Spleen (tissue), 11 donors: ENCODE measurements at regions not wholly inside any gene's neighbourhood (a gene's known extent, or its start where the extent isn't known, plus 50 kb on each side); places are given as distances from the start of the nearest gene placed in this dataset.
A peak's percentile ranks its signal among the peaks of the same experiment; 100 is the strongest.

Experiments used
- DNase-seq: peaks from one replicate; pipeline ENCODE4 v3.0.0-alpha.2; 2020
- H3K27ac ChIP-seq, 8 donors: fragments of 200-600 bp; sonication (generic) in 7 of 8; 1 replicate in 4 of 8; 2 replicates in 4 of 8; pipeline versions ENCODE4 v1.5.0 to v1.8.0; 2016 to 2021; ENCODE audit warnings: inconsistent platforms in 4 of 8, mild to moderate bottlenecking in 4 of 8, moderate library complexity in 1 of 8
- H3K27me3 ChIP-seq, 7 donors: fragments of 200-600 bp; sonication (generic) in 6 of 7; replicated peaks in 1 of 7; 1 replicate in 4 of 7; 2 replicates in 3 of 7; pipeline versions ENCODE4 v1.5.0 to v1.8.0; 2016 to 2021; ENCODE audit warnings: inconsistent platforms in 3 of 7, mild to moderate bottlenecking in 1 of 7
- H3K36me3 ChIP-seq, 6 donors: fragments of 200-600 bp; sonication (generic) in 5 of 6; 1 replicate in 4 of 6; 2 replicates in 2 of 6; pipeline versions ENCODE4 v1.5.0 to v1.8.0; 2016 to 2021; ENCODE audit warnings: inconsistent platforms in 2 of 6
- H3K4me1 ChIP-seq, 6 donors: fragments of 200-600 bp; sonication (generic) in 5 of 6; 1 replicate in 3 of 6; 2 replicates in 3 of 6; pipeline versions ENCODE4 v1.5.0 to v1.8.0; 2016 to 2021; ENCODE audit warnings: inconsistent platforms in 3 of 6
- H3K4me3 ChIP-seq, 8 donors: fragments of 200-600 bp; sonication (generic) in 7 of 8; 1 replicate in 4 of 8; 2 replicates in 4 of 8; pipeline versions ENCODE4 v1.5.0 to v1.8.0; 2016 to 2021; ENCODE audit warnings: inconsistent platforms in 4 of 8, mild to moderate bottlenecking in 4 of 8, moderate library complexity in 2 of 8
- H3K9me3 ChIP-seq, 8 donors: fragments of 200-600 bp; sonication (generic) in 7 of 8; 1 replicate in 4 of 8; 2 replicates in 4 of 8; pipeline versions ENCODE4 v1.5.0 to v1.8.0; 2016 to 2021; ENCODE audit warnings: inconsistent platforms in 4 of 8
- CTCF ChIP-seq, 11 experiments: fragments of 200-600 bp in 7 of 11; fragments of 450-650 bp in 4 of 11; sonication (generic) in 4 of 11; IDR thresholded peaks in 8 of 11; conservative IDR thresholded peaks in 3 of 11; 1 replicate in 7 of 11; 2 replicates in 4 of 11; pipeline versions ENCODE4 v1.4.0 to v1.8.0; 2016 to 2021; ENCODE audit warnings: antibody characterized with exemption in 11 of 11, inconsistent platforms in 4 of 11, mild to moderate bottlenecking in 1 of 11
- POLR2A ChIP-seq, 3 donors: fragments of 450-650 bp; IDR thresholded peaks; one replicate each; pipeline ENCODE4 v1.5.1; 2017; ENCODE audit warnings: antibody characterized with exemption in 3 of 3, mild to moderate bottlenecking in 1 of 3
- POLR2AphosphoS5 ChIP-seq, 3 donors: sonication (generic); formaldehyde crosslinking; IDR thresholded peaks; one replicate each; pipeline ENCODE4 v1.5.1; 2017; ENCODE audit warnings: antibody characterized with exemption in 3 of 3
- WGBS, 5 donors: extraction: QIAGEN DNeasy Blood & Tissue Kit in 3 of 5; methylation state at CpG; one replicate each; pipeline versions ENCODE4 v1.1.5 to v1.1.7; 2013 to 2018; 5-methylcytosine and 5-hydroxymethylcytosine counted together
- intact Hi-C: fragments of 100-400 bp; cut with DNase I; formaldehyde crosslinking; loops from one replicate; pipeline ENCODE4 v1.15.0; 2023; ENCODE audit warnings: low total_unique reads
- donor health status: healthy with polysubstance abuse.
- donor health status: DM: no; HTN: no; CAD: no; lungs with moderate emphysema.
- donor health status: DM: no; HTN: no; CAD: no.
- donor health status: Bipolar disorder and iron deficiency.
- donor health status: healthy.
- donor health status: DM: no; HTN: no; CAD: no.
- donor health status: DM: yes; HTN: yes; CAD: no.

GRCh38 chr4:32147446-32148085 lies 1427.4 kb downstream of the PCDH7 start:
- no peaks in the 10 kb centered on the region for H3K4me1 ChIP-seq
- H3K27ac ChIP-seq = no peak overlapping the region
- intact Hi-C loops = no loop called here
- no peaks in the 10 kb centered on the region for H3K27me3 ChIP-seq
- 68 to 80% (median 76%) methylated on average over 5 of the region's 5 CpGs for WGBS, 5 donors
- DNase-seq = no peak
- H3K9me3 ChIP-seq = peaks cover 0 to 5% (median 2%) of the 10 kb centered on the region in 8 donors
- TF ChIP-seq CTCF (IDR thresholded peaks at IDR 0.05 in 8 of 11, conservative IDR thresholded peaks at IDR 0.05 in 3 of 11) = no peak
- no peak for TF ChIP-seq POLR2A (IDR thresholded peaks at IDR 0.05)
- no peak for TF ChIP-seq POLR2AphosphoS5 (IDR thresholded peaks at IDR 0.05)
- peak overlapping the region in 1 of 8 donors; percentile 7 for H3K4me3 ChIP-seq
- no peaks in the 10 kb centered on the region for H3K36me3 ChIP-seq

GRCh38 chr4:32148111-32148666 lies 1428.0 kb downstream of the PCDH7 start:
- 67 to 85% (median 69%) methylated on average over 2 of the region's 2 CpGs for WGBS, 5 donors

GRCh38 chr4:32158961-32159360 lies 1438.8 kb downstream of the PCDH7 start:
- no peaks in the 10 kb centered on the region for H3K27me3 ChIP-seq
- H3K4me1 ChIP-seq = no peaks in the 10 kb centered on the region
- DNase-seq = no peak
- TF ChIP-seq POLR2AphosphoS5 (IDR thresholded peaks at IDR 0.05) = no peak
- H3K9me3 ChIP-seq = no peaks in the 10 kb centered on the region
- H3K36me3 ChIP-seq = no peaks in the 10 kb centered on the region
- H3K4me3 ChIP-seq = no peak overlapping the region
- no peak overlapping the region for H3K27ac ChIP-seq
- intact Hi-C loops = no loop called here
- 51 to 77% (median 69%) methylated on average over 1 of the region's 1 CpG for WGBS, 5 donors

More at GRCh38 chr4:32148111-32148666, 1428.0 kb downstream of the PCDH7 start:
- TF ChIP-seq CTCF (IDR thresholded peaks at IDR 0.05 in 8 of 11, conservative IDR thresholded peaks at IDR 0.05 in 3 of 11) (no peak), POLR2AphosphoS5 (IDR thresholded peaks at IDR 0.05) (no peak), POLR2A (IDR thresholded peaks at IDR 0.05) (no peak)
- intact Hi-C loops = no loop called here
- Histone ChIP-seq H3K4me1 (no peaks in the 10 kb centered on the region), H3K27ac (no peak overlapping the region), H3K4me3 (no peak overlapping the region), H3K36me3 (no peaks in the 10 kb centered on the region), H3K9me3 (peaks cover 0 to 5% (median 0%) of the 10 kb centered on the region in 8 donors), H3K27me3 (no peaks in the 10 kb centered on the region)
- no peak for DNase-seq

GRCh38 chr4:32161392-32161791 lies 1441.2 kb downstream of the PCDH7 start:
- intact Hi-C loops = no loop called here
- H3K4me1 ChIP-seq = no peaks in the 10 kb centered on the region
- 48 to 68% (median 62%) methylated on average over 3 of the region's 3 CpGs for WGBS, 5 donors
- H3K4me3 ChIP-seq = no peak overlapping the region
- no peak for TF ChIP-seq POLR2A (IDR thresholded peaks at IDR 0.05)
- peaks cover 0 to 4% (median 0%) of the 10 kb centered on the region in 8 donors for H3K9me3 ChIP-seq
- no peaks in the 10 kb centered on the region for H3K27me3 ChIP-seq
- no peak overlapping the region for H3K27ac ChIP-seq
- DNase-seq = no peak
- no peaks in the 10 kb centered on the region for H3K36me3 ChIP-seq

- intact Hi-C loops = no loop called here
- 61 to 81% (median 71%) methylated on average over 3 of the region's 3 CpGs for WGBS, 5 donors
These were observed 1443.0 kb downstream of the PCDH7 start for GRCh38 chr4:32163125-32163524.

More at GRCh38 chr4:32163125-32163524, 1443.0 kb downstream of the PCDH7 start:
- Histone ChIP-seq H3K9me3 (peaks cover 0 to 4% (median 0%) of the 10 kb centered on the region in 8 donors), H3K4me1 (no peaks in the 10 kb centered on the region), H3K4me3 (no peak overlapping the region), H3K27me3 (no peaks in the 10 kb centered on the region), H3K36me3 (no peaks in the 10 kb centered on the region), H3K27ac (no peak overlapping the region)
- TF ChIP-seq POLR2A (IDR thresholded peaks at IDR 0.05) (no peak), POLR2AphosphoS5 (IDR thresholded peaks at IDR 0.05) (no peak), CTCF (IDR thresholded peaks at IDR 0.05 in 8 of 11, conservative IDR thresholded peaks at IDR 0.05 in 3 of 11) (no peak)
- DNase-seq = no peak
